NCI-H1048 (cell line): ENCODE measurements at regions not wholly inside any gene's neighbourhood (a gene's known extent, or its start where the extent isn't known, plus 50 kb on each side); places are given as distances from the start of the nearest gene placed in this dataset.

Experiments
- DNase-seq: peaks from one replicate; lab custom pipeline; 2025; lab: John Stamatoyannopoulos, UW

DNA sequence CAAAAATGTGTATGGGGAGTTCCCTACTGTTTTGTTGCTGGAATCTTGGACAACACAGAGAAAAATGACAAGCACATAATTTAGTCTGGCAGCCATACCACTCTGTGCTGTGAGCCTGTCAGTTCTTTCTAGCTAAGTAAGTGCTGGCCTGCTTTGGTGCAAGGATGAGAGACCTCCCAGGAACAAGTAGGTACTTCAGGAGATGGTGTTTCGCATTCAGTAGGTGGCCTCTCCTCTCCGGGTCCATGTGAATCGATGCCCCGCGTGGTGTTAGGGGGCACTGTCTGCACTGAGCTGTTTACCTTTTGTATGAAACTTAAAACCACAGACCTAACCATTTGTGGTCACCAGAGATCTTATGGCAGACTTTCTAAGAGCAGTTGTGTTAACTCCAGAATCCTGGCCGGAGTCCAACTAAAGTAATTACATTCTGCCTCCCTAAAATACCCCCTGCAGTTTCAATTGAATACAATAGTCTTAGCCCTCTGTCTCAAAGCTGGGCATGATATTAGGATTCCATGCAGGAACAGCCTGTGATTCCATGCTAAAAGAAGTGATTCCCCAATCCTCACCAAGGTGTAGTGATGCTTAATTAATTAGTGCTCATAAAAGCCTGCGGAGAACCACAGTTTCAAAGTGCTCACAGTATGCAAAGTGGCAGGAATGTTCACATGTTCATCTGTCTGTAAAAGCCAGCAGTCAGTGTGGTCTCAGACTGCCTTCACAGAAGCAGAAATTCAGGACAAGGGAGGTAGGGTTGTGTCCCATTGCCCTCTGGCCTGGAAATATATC, 64.2 kb downstream of the LLPH start:
- DNase-seq: peak; percentile 45

DNA sequence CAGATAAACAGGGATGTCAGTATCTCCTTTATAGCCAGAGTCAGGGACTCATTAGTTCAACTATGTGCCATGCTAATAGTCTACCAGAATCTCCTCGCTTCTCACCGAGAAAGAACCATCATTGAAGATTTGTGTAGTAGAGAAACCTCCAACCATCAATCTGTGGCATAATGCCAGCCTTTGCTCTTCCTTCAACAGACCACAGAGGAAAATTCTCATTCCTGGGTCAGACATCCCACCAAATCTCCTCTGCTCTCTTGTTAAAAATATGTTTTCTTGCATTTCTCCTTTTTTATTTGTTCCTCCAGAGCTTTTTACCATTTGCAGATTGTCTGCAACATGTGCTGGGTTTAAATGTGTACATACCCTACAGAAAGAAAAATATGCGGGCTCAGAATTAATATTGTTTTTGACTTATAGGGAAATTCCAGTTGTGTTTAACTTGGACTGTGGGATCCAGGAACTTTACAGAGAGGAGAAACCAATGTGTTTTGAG, 64.9 kb downstream of the LLPH start:
- no peak for DNase-seq

DNA sequence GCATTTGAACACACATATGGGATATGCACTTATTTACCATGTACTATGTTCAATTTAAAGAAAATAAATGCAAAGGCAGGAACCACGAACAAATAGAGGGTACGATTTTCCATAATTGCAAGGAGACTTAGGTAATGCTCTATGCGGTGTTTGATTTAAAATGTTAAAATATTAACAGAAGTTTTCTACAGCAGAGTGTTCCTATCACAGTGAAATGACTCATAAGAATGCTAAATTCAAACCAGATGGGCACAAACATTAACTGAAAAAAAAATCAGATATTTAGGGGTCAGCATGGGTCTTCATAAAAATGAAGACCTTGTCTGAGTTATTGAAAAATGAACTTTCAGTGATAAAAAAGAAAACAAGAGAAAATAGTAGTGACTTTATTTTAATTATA, 65.4 kb downstream of the LLPH start:
- no peak for DNase-seq

DNA sequence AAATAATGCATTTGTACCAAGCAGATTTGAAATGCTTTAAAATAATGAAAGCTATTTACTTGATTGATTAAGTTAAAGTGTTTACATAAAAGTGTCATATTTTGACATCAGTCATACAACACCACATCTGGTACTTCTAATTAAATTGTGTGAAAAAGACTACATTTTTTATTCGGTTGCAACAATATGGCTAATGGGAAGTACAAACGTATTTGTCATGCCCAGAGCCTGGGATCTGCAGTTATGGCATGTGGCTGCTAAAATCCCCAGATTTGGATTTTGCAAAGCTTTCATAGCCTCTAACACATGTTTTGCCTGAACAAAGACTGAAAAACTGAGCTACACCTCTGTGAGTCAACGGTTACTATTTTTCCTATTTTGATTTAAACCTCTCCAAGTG, 66.6 kb downstream of the LLPH start:
- DNase-seq: no peak

DNA sequence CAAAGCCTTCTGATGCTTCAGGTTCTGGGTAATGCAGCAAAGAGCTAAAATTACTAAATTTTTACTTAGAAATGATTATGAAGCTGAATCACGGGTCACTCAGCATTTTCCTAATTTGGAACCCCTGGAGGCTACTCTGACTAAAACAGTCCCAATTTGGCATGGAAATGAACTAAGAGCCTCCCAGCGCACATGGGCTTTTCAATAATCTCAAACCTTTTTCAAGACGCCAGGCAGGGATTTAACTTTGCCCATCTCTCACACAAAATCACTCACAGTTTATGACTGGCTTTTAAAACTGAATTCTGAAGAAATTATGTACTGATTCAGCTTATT, 68.3 kb downstream of the LLPH start:
- no peak for DNase-seq

DNA sequence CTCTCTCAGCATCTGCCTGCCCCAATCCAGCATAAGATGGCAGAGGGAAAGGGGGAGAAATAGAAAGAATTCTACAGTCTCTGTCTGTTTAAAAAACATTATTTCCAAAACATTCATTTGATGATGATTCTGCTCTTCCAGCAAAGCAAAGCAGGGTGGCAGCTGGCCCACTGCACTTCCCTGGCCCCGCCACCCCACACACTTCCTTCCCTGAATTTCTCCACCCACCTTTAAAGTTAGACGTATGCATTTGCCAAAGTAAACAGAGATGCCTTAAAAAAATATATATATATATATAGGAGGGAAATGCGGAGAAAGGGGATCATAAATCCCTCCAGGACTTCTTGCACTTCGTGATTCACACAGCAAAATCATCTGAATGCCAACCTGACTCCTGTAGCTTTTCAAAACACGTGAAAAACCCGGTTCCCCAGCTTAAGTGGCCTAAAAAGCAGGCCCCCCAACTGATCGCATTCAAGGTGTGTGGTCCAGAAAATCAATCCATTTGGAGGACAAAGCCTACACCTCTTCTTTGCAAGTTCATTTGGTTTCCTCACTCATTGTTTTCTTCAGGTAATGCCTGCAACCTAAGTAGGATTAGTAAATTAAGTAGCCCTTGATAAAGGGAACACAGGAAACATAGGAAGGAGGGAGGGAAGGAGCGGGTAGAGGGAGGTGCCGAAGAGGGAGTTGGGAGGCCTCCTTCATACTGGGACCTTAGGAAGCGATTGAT, 68.8 kb downstream of the LLPH start:
- no peak for DNase-seq

DNA sequence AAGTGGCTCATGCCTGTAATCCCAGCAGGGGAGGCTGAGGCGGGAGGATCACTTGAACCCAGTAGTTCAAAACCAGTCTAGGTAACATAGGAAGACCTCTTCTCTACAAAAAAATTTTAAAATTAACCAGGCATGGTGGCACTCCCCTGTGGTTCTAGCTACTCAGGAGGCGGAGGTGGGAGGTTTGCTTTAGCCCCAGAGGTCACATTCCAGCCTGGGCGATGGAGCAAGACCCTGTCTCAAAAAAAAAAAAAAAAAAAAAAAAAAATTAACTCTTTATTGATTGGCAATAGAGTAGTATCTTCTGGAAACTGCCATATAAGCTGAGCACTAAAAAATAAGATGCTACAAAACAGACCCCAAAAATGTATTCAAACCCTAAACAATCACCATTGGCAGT, 69.5 kb downstream of the LLPH start:
- no peak for DNase-seq

DNA sequence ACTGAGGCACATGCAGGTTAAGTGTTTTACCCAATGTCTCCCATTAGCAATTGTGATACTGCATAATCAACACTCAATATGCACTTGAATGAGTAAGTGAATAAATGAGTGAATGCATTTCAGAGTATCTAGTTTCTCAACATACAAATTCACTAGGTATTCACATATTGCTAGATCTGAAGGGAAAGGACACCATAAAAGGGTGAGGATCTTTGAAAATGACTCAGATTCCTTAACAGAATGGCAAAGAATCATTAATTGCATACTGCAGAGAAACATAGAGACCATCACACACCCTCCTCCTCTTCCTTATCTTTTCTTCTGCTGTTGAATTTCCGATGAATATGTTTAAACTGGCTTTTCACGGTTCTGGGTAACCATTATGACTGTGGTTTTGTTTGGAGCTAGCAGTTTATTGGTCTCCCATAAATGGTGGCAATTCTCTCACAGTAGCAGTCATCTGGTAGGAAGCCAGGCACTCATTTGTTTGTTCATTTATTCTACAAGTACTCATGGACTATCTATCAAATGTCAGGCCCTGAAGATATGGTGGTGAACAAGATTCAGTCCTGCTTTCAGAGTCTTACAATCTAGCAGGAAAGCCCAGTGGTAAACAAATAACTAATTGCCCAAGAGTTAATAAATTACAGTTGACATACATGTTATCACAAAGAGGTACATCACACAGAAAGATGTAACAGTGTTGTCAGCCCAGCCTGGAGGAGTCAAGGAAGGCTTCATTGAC, 70.2 kb downstream of the LLPH start:
- DNase-seq: no peak

DNA sequence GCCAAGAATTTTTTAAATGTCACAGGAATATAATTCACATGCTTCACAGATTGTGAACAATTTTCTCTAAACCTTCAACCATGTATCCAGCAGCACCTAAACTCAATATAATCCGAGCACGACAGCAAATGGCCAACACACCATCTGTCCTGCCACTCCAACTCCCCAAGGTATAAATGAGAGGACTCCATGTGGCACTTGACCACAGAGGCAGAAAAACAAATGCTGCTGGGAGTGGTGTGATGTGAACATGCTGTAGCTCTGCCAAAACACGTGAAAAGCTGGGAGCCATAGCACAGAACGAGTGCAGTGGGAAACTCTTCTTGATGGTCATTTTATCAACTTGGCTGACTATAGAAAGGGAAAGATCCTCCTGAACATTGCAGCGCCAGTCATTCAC, 70.9 kb downstream of the LLPH start:
- DNase-seq: no peak

DNA sequence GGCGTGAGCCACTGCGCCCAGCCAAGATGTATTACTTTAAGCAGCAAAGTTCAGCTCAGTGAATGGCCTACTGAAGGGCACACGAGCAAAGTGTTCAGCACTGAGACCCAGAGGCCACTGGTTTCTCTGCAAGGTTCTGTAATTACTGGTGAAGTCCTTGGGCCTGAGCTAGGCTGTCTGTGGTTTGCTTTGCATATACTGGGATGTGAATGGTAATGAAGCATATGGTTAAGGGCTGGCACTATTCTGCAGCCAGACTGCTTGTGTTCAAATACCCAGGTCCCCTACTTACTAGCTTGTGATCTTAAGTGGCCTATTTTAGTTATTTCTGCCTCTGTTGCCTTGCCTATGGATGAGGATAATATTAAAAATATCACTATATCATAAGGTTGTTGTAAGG, 72.0 kb downstream of the LLPH start:
- no peak for DNase-seq

DNA sequence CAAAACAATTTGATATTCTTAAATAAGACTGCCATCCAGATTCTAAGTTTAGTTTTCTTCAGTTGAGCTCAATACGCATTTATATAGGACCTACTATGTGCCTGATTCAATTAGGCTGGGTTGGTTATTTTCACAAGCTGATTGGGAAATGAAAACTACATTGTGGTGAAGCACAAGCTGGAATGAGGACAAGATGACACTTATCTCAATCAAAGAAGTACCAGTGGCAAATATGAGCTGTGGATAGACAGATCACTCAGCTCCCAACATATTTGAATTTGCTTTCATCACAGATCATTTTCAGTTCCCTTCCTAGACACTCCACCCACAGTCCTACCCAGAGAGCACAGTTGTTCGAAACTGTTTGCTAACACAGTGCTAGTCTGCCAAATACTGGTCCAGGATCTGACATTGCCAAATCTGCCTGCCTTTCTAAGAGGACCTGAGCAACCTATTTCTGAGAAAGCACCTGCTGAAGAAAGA, 74.7 kb downstream of the LLPH start:
- no peak for DNase-seq

DNA sequence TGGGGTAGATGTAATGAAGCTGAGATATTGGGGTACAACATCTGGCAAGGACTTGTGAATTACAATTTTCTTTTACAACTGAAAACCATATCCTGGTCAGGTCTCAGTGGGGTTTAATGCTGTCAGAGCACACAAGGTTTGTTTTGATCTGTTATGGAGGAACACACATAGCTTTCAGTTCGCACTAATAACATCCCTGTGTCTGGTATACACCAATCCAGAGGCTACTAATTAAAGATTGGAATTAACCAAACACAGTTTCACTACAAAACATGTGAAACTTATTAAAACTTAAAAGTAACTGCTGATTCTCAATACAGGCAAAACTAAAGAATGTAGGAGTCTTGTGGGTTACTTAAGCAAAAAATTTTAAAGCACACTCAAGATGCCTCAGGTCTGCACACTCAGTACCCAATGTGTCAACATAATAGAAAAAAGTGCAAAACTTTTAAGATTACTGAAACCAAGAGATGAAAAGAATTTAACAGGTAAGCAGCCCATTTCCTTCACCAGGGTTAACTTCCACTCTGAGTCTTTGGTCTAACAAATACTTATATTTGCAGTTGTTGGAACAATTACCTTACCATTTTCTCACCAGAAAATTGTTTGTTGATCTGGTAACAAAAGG, 77.4 kb downstream of the LLPH start:
- no peak for DNase-seq

DNA sequence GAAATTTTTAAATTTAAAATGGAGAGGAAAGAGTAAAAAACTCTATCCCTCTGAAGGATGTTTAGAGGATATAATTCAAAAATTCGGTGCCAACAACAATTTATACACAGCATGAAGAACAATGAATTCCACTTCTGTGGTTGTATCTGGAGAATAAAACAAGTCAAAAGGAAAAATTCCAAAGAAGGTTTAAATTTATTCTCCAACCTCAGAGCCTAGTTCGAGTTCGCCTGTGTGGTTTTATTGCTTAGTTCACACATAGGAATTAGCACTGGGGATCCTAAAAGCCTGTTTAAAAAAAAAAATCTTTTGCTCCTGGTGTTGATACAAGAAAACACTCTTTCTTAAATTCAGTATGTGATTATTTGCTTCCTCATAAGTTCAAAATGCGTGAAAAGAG, 79.2 kb downstream of the LLPH start:
- no peak for DNase-seq

DNA sequence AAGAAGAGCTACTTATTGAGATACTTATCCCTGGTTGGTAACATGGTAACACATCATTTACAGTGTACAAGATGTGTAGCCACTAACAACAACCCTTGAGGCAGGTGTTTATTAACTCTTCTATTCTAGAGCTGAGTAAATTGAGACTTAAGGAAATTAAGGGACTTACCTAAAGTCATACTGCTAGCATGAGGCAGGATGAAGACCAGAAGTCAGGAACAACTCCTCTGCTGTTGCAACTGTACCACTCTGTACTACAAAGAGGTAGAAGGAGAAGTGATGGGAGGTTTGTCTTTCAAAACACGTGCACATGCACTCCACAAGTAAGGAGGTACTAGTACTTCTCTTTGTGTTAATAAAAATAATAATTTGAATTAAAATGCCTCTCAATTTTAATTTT, 79.9 kb downstream of the LLPH start:
- no peak for DNase-seq

DNA sequence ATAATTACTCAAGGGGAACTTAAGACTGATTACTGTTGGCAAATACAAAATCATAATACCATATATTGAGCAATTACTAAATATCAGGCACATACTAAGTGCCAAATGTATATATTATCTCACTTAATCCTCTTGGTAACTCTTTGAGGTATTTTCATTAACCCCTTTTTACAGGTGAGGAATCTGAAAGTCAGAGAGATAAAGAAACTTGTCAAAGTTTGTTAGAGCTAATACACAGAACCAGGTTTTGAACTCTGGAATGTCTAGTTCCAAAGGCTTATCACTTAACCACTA, 80.3 kb downstream of the LLPH start:
- no peak for DNase-seq

DNA sequence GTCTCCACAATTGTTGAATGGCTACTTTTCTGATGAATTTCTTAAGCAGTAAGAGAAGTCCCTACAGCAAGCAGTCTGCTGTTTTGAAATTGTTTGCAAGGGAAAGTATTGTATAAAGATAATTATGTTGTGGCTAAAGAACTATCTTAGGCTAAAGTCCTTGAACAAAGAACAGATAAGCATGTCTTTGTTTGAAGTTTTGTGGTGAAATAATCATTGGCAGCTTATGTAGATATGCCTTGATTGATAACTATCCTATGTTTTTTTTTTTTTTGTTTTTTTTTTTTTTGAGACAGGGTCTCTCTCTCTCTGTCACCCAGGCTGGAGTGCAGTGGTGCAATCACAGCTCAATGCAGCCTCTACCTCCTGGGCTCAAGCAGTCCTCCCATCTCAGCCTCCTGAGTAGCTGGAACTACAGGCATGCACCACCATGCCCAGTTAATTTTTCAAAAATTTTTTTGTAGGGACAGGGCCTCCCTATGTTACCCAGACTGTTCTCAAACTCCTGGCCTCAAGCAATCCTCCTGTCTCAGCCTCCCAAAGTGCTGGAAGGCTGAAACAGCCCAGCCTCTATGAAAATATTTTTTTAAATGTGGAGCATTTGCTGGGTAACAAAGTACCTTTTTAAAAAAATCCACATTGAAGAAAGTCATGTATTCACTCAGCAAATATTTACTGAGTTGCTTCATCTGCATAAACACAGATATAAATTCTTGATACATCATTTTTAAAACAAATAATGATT, 80.8 kb downstream of the LLPH start:
- DNase-seq: no peak

DNA sequence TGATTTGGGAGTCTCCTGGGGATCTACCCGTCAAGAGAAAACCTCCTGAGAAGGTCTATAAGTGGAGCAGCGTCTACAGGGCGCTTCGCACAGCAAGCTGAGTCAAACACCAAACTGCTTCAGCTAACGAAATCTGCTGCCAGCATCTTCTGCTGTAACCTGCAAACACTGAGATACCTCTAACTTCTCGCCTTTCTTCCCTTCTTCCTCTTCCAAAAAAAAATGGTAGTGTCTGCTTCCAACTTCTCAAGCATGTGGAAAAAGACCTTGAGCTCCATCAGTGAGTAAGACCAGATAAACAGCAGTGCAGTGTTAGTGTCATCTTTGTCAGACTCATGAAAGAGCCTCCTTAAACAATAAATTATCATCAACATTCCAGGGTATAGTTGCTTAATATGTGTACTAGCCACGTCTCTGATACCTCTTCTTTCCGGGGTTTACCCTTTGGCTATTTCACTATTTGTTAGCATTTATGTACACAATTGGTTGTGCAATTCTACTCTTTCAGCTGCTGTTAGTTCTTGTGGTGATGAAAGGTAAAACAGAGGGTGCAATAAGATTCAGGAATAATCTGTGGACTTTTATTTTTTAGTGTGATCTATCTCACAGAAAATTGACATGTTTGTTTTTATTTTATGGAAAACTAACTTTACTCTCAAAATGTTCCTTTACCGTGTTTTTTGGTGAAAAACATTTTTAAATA, 81.6 kb downstream of the LLPH start:
- DNase-seq: no peak

DNA sequence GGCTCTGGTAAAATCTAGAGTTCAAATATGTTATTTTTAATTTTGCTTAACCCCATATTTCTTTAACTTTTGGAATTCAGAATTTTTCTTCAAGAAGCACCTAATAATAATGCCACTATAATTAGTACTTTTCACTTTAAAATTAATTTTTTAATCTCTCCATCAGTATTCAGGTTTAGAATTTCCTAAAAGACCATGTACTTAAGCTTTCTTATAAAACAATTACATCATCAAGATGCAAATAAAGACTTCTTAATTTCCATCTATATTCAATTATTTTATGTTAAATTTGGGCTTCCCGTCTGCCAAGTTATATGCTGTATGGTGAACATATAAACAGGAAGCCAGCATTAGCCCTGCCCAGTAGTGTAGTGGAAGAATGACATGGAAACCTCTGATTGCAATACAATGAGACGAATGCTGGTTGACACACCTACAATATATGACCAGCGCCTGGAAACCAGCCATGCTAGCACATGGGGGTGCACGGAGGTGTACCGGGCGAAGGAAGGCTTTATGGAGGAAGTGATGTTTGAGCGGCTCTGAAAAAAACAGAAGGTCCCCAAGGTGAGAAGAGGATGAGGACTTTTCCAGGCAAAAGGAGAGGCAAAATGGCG, 82.2 kb downstream of the LLPH start:
- DNase-seq: no peak

DNA sequence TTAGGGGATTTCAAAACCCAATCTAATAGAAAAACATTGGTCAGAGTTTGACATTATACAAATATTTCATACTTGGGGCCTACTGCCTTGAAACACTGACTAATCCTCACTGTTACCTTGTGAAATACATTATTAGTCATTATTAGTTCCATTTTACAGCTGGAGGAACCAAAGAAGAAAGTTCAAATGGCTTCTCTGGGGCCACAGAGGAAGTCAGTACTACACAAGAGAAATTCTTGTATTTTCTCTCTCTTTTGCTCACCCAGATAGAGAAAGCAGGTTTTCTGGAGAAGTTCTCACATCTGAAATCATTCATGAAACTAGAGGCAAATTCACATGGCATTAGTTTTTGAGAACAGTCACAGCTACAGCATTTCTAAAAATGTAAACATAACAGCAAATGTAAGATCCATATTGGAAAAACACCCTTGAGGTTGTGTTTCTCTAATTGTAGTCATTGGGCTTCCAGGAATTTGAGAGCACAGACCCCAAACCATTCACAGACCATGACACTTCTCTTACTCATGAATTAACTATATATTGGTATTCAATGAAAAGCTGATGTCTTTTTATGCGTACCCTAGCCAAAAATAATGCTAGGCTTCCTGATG, 83.0 kb downstream of the LLPH start:
- DNase-seq: no peak

DNA sequence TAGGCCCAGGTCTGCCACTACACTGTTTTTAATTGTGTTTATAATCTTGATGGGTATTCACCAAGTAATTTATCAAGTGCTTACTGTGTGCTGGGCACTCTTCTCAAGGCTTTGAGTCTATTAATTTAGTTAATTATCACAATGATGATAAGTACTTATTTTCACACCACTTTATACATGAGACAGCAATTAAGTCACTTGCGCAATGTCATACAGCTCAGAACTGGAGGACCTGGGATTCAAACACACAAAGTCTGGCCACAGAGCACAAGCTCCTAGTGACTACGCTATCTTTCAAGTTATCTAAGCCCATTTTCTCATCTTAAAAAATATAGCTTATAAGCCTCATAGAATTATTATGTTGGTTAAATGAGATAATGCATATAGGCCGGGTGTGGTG, 85.0 kb downstream of the LLPH start:
- no peak for DNase-seq
